Prostate gland (tissue), 2 donors: ENCODE measurements at regions not wholly inside any gene's neighbourhood (a gene's known extent, or its start where the extent isn't known, plus 50 kb on each side); places are given as distances from the start of the nearest gene placed in this dataset.

ENCODE experiments used
- CTCF ChIP-seq, 4 experiments: fragments of 200-600 bp in 2 of 4; fragments of 450-650 bp in 2 of 4; sonication (generic) in 2 of 4; IDR thresholded peaks; 1 replicate in 3 of 4; 2 replicates in 1 of 4; pipeline ENCODE4 v1.5.1; 2016 to 2019; ENCODE audit warnings: antibody characterized with exemption in 4 of 4, mild to moderate bottlenecking in 2 of 4, moderate library complexity in 2 of 4
- POLR2A ChIP-seq: fragments of 450-650 bp; IDR thresholded peaks from one replicate; pipeline ENCODE4 v1.6.1; 2016; ENCODE audit warnings: antibody characterized with exemption, mild to moderate bottlenecking
- POLR2AphosphoS5 ChIP-seq: sonication (generic); formaldehyde crosslinking; IDR thresholded peaks from one replicate; pipeline ENCODE4 v1.6.1; 2017; ENCODE audit warnings: antibody characterized with exemption

- TF ChIP-seq CTCF (IDR thresholded peaks at IDR 0.05) (no peak), POLR2AphosphoS5 (no peak), POLR2A (no peak)
These were observed 62.4 kb downstream of the ZBTB9 start for GRCh38 chr6:33516726-33517125.
